Loucy (cell line): ENCODE measurements at regions not wholly inside any gene's neighbourhood (a gene's known extent, or its start where the extent isn't known, plus 50 kb on each side); places are given as distances from the start of the nearest gene placed in this dataset.

Experiments used
- H2AFZ ChIP-seq: fragments of 200-600 bp; sonication (generic); 2 replicates; pipeline ENCODE4 v1.6.0; 2016; ENCODE audit warnings: antibody characterized with exemption, mild to moderate bottlenecking, low read length, moderate library complexity
- H3F3A ChIP-seq: fragments of 200-600 bp; 2 replicates; pipeline ENCODE4 v1.6.0; 2016; ENCODE audit warnings: antibody characterized with exemption, low read depth, mild to moderate bottlenecking
- H3K27me3 ChIP-seq: fragments of 200-600 bp; sonication (generic); 2 replicates; pipeline ENCODE4 v1.6.1; 2014; ENCODE audit warnings: low read length, mild to moderate bottlenecking; ENCODE audit not compliant: insufficient read depth, poor library complexity, severe bottlenecking
- H3K36me3 ChIP-seq: fragments of 200-600 bp; sonication (generic); 2 replicates; pipeline ENCODE4 v1.6.1; 2016; ENCODE audit warnings: low read length; ENCODE audit not compliant: insufficient read depth
- H3K4me1 ChIP-seq: fragments of 200-600 bp; sonication (generic); 2 replicates; pipeline ENCODE4 v1.5.1; 2014; ENCODE audit warnings: low read length, mild to moderate bottlenecking; ENCODE audit not compliant: insufficient read depth, poor library complexity, severe bottlenecking
- H3K4me2 ChIP-seq: fragments of 200-600 bp; sonication (generic); 2 replicates; pipeline ENCODE4 v1.6.0; 2014; ENCODE audit warnings: antibody characterized with exemption, low read length, low read depth, mild to moderate bottlenecking; ENCODE audit not compliant: poor library complexity, severe bottlenecking
- H3K4me3 ChIP-seq: fragments of 200-600 bp; sonication (generic); 2 replicates; pipeline ENCODE4 v1.5.1; 2014; ENCODE audit warnings: low read length, mild to moderate bottlenecking, mixed read lengths; ENCODE audit not compliant: poor library complexity, severe bottlenecking
- H3K79me2 ChIP-seq: fragments of 200-600 bp; sonication (generic); 2 replicates; pipeline ENCODE4 v1.6.1; 2014; ENCODE audit warnings: low read length; ENCODE audit not compliant: insufficient read depth
- H3K9ac ChIP-seq: fragments of 200-600 bp; sonication (generic); 2 replicates; pipeline ENCODE4 v1.6.0; 2014; ENCODE audit warnings: mild to moderate bottlenecking, low read depth, low read length, moderate library complexity; ENCODE audit not compliant: poor library complexity, severe bottlenecking
- H3K9me2 ChIP-seq: fragments of 200-600 bp; sonication (generic); replicated peaks from 2 replicates; pipeline ENCODE4 v1.6.1; 2016; ENCODE audit warnings: low read depth, low read length, mixed read lengths
- H3K9me3 ChIP-seq: fragments of 200-600 bp; sonication (generic); 2 replicates; pipeline ENCODE4 v1.6.1; 2014; ENCODE audit warnings: mild to moderate bottlenecking, antibody characterized with exemption, low read length, low read depth; ENCODE audit not compliant: insufficient read depth
- H4K20me1 ChIP-seq: fragments of 200-600 bp; sonication (generic); 2 replicates; pipeline ENCODE4 v1.6.0; 2014; ENCODE audit warnings: antibody characterized with exemption, low read length, mild to moderate bottlenecking; ENCODE audit not compliant: insufficient read depth, poor library complexity, severe bottlenecking
- EZH2phosphoT487 ChIP-seq: fragments of 200-600 bp; IDR thresholded peaks from 2 replicates; pipeline ENCODE4 v1.6.1; 2018; ENCODE audit warnings: antibody characterized with exemption, mild to moderate bottlenecking, moderate library complexity, borderline replicate concordance
- TF ChIP-seq, protein P1 (sequence below): fragments of 200-600 bp; sonication (generic); conservative IDR thresholded peaks from 2 replicates; pipeline ENCODE4 v1.5.1; 2014; ENCODE audit warnings: mild to moderate bottlenecking, antibody characterized with exemption, low read length

DNA sequence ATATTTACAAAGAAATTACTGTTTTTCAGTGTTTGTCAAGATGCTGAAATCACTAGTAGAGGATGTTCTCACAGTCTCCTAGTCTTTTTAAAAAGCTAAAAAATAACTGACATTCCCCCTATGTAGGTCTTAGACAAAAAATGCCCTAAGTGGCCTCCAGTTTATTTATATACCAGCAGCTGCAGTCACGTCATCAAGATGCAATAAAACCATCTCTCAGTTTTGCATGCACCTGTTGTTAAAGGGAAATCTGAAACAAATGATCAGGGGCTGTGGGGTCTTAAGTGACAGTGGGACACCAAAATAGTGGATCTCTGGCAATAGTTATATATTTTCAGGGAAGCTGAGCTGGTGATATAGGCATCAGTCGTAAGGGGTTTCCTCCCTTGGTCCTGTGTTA is 146.5 kb upstream of the ARPP21 start:
- no peaks in the 10 kb centered on the region for H3K27me3 ChIP-seq
- no peak overlapping the region for H3K4me2 ChIP-seq
- H3K36me3 ChIP-seq = no peaks in the 10 kb centered on the region
- H3K9me2 ChIP-seq = no peaks in the 10 kb centered on the region
- no peak overlapping the region for H3K4me3 ChIP-seq
- TF ChIP-seq, protein P1, sequence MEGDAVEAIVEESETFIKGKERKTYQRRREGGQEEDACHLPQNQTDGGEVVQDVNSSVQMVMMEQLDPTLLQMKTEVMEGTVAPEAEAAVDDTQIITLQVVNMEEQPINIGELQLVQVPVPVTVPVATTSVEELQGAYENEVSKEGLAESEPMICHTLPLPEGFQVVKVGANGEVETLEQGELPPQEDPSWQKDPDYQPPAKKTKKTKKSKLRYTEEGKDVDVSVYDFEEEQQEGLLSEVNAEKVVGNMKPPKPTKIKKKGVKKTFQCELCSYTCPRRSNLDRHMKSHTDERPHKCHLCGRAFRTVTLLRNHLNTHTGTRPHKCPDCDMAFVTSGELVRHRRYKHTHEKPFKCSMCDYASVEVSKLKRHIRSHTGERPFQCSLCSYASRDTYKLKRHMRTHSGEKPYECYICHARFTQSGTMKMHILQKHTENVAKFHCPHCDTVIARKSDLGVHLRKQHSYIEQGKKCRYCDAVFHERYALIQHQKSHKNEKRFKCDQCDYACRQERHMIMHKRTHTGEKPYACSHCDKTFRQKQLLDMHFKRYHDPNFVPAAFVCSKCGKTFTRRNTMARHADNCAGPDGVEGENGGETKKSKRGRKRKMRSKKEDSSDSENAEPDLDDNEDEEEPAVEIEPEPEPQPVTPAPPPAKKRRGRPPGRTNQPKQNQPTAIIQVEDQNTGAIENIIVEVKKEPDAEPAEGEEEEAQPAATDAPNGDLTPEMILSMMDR = no peak
- no peak for TF ChIP-seq EZH2phosphoT487
- no peaks in the 10 kb centered on the region for H3K4me1 ChIP-seq
- no peak overlapping the region for H2AFZ ChIP-seq
- no peaks in the 10 kb centered on the region for H3K79me2 ChIP-seq
- H4K20me1 ChIP-seq = no peaks in the 10 kb centered on the region
- H3F3A ChIP-seq = no peaks in the 10 kb centered on the region
- H3K9me3 ChIP-seq = no peaks in the 10 kb centered on the region
- no peak overlapping the region for H3K9ac ChIP-seq

DNA sequence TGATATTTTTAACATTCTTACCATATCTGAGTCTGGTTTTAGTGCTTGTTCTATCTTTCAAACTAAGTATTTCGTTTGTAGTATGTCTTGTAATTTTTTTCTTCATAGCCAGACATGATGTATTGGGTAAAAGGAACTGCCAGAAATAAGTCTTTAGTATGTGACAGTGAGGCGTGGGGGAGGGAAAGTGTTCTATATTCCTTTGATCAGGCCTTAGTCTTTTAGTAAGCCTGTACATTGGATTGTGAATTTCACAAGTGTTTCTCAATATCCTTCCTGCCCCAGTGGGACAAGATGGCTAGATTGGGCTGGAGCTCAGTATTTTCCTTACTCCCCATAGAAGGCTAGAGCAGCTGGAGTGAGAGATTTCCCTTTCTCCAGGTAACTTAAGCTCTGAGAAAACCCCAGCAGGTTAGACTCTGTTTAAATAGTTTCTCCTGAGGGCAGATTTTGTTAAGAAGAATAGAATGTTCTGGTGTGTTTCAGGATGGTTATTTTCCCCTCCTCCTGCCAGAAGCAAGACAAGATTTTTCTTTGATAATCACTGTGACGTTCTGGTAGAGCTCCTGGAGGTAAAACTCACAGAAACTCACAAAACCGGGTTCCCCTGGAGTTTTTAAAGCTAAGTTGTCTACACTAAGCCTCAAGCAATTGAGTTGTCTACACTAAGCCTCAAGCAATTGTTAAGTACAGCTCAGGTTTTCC is 140.7 kb upstream of the ARPP21 start:
- H3K9me3 ChIP-seq = no peaks in the 10 kb centered on the region
- H4K20me1 ChIP-seq = no peaks in the 10 kb centered on the region
- H2AFZ ChIP-seq = no peak overlapping the region

DNA sequence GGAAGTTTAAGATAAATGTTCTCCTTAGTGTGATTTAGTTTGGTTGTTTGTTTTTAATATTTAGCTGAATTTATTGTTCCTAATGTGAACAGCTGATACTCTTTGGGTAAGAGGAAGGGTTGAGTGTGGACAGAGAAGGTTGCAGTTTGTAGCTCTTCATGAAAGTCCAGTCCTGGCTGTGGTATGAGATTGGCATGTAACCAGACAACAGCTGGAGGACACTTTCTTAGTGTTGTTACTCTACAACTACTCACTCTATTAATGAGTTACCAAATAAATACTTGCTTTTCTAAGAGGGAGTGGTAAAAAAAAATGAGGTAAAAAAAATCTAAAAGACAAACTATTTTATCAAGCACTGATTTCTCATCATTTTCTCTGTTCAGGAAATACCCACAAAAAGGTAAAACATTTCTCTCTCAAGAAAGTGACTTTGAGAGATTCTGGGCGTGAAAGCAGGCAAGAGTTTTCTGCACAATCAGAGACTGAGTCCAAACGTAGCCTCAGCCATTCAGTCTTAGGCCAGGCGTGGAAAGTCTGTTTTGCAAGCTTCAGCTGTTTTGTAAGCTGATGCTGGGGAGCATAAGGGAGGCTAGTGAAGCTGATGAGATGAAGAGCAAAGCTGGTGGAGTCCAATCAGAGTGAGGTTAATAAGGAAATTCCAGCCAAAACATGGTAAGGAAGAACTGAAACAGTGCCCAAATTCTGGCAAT is 138.5 kb upstream of the ARPP21 start:
- Histone ChIP-seq H2AFZ (no peak overlapping the region; the same call in 1 of the 2 replicates), H3K36me3 (no peaks in the 10 kb centered on the region), H3K9me3 (no peaks in the 10 kb centered on the region), H3K4me1 (no peaks in the 10 kb centered on the region), H3K9me2 (no peaks in the 10 kb centered on the region), H4K20me1 (no peaks in the 10 kb centered on the region), H3F3A (no peaks in the 10 kb centered on the region), H3K27me3 (no peaks in the 10 kb centered on the region), H3K79me2 (no peaks in the 10 kb centered on the region), H3K4me2 (no peak overlapping the region), H3K9ac (no peak overlapping the region), H3K4me3 (no peak overlapping the region)
- TF ChIP-seq, protein P1 = no peak
- no peak for TF ChIP-seq EZH2phosphoT487

More for the DNA sequence above, 140.7 kb upstream of the ARPP21 start:
- Histone ChIP-seq H3K9ac (no peak overlapping the region), H3K4me1 (no peaks in the 10 kb centered on the region), H3K4me2 (no peak overlapping the region), H3K9me2 (no peaks in the 10 kb centered on the region), H3K27me3 (no peaks in the 10 kb centered on the region), H3K79me2 (no peaks in the 10 kb centered on the region), H3K4me3 (no peak overlapping the region), H3K36me3 (no peaks in the 10 kb centered on the region), H3F3A (no peaks in the 10 kb centered on the region)
- no peak for TF ChIP-seq EZH2phosphoT487
- TF ChIP-seq, protein P1 = no peak
